Hepatocyte (in vitro differentiated cells): ENCODE measurements at regions not wholly inside any gene's neighbourhood (a gene's known extent, or its start where the extent isn't known, plus 50 kb on each side); places are given as distances from the start of the nearest gene placed in this dataset.

ENCODE experiments used
- DNase-seq: peaks from one replicate; pipeline ENCODE4 v3.0.0-alpha.2; 2016; ENCODE audit warnings: low spot score
- H2AFZ ChIP-seq: fragments of 200-600 bp; sonication (generic); 2 replicates; pipeline ENCODE4 v1.6.0; 2016; ENCODE audit warnings: antibody characterized with exemption, mild to moderate bottlenecking
- H3K27ac ChIP-seq: fragments of 200-600 bp; sonication (generic); 2 replicates; pipeline ENCODE4 v1.5.1; 2016; ENCODE audit warnings: mild to moderate bottlenecking
- H3K27me3 ChIP-seq: fragments of 200-600 bp; sonication (generic); 2 replicates; pipeline ENCODE4 v1.6.1; 2016
- H3K36me3 ChIP-seq: fragments of 200-600 bp; sonication (generic); replicated peaks from 2 replicates; pipeline ENCODE4 v1.5.1; 2016; ENCODE audit warnings: low read depth; ENCODE audit not compliant: insufficient read depth
- H3K4me1 ChIP-seq: fragments of 200-600 bp; sonication (generic); 2 replicates; pipeline ENCODE4 v1.5.1; 2016; ENCODE audit warnings: mild to moderate bottlenecking, moderate library complexity; ENCODE audit not compliant: insufficient read depth
- H3K4me2 ChIP-seq: fragments of 200-600 bp; sonication (generic); 2 replicates; pipeline ENCODE4 v1.6.0; 2016
- H3K4me3 ChIP-seq: fragments of 200-600 bp; sonication (generic); 2 replicates; pipeline ENCODE4 v1.5.1; 2016; ENCODE audit warnings: mild to moderate bottlenecking
- H3K79me2 ChIP-seq: fragments of 200-600 bp; sonication (generic); 2 replicates; pipeline ENCODE4 v1.6.0; 2017; ENCODE audit warnings: mild to moderate bottlenecking
- H3K9me2 ChIP-seq: fragments of 200-600 bp; sonication (generic); replicated peaks from 2 replicates; pipeline ENCODE4 v1.6.0; 2017; ENCODE audit warnings: mild to moderate bottlenecking; ENCODE audit not compliant: insufficient read depth
- H3K9me3 ChIP-seq: fragments of 200-600 bp; sonication (generic); 2 replicates; pipeline ENCODE4 v1.5.1; 2016; ENCODE audit warnings: low read depth, mild to moderate bottlenecking
- H4K20me1 ChIP-seq: fragments of 200-600 bp; sonication (generic); 2 replicates; pipeline ENCODE4 v1.6.0; 2016; ENCODE audit warnings: mild to moderate bottlenecking; ENCODE audit not compliant: insufficient read depth, poor library complexity, severe bottlenecking
- EZH2 ChIP-seq: fragments of 200-600 bp; sonication (generic); IDR thresholded peaks from 2 replicates; pipeline ENCODE4 v1.6.1; 2016; ENCODE audit warnings: antibody characterized with exemption, mild to moderate bottlenecking, borderline replicate concordance
- EZH2phosphoT487 ChIP-seq: fragments of 200-600 bp; sonication (generic); IDR thresholded peaks from one replicate; pipeline ENCODE4 v1.6.1; 2018; ENCODE audit warnings: antibody characterized with exemption, mild to moderate bottlenecking, low read depth, moderate library complexity; ENCODE audit not compliant: unreplicated experiment, severe bottlenecking
- WGBS: methylation state at CpG from one replicate; pipeline ENCODE4 v1.1.6; 2016; ENCODE audit warnings: low lambda C conversion rate; ENCODE audit errors: missing lambda C conversion rate; 5-methylcytosine and 5-hydroxymethylcytosine counted together
- TF ChIP-seq, protein P1 (sequence below): fragments of 200-600 bp; sonication (generic); IDR thresholded peaks from 2 replicates; pipeline ENCODE4 v1.5.1; 2016; ENCODE audit warnings: antibody characterized with exemption, mild to moderate bottlenecking; ENCODE audit not compliant: poor library complexity

DNA sequence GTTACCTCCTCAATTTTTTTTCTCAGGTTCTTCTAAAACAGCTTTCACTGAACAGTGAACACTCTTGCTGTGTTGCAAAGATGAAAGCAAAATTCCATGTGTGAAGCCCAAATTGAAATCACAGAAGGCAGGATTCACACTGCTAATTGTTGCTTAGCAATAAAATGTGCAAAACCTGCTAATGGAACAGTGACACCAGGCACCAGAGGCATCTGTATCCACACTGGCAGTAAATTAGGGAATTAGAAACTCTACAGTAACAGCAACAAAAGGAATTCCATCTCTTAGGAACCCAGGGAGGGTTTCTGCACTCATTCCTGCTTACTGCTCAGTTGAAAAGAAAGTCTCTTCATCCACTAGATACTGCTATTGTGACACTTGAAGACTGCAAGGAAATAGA lies 202.3 kb downstream of the GXYLT1 start:
- no peak overlapping the region for H3K4me3 ChIP-seq
- no peaks in the 10 kb centered on the region for H3K9me3 ChIP-seq
- no peaks in the 10 kb centered on the region for H3K9me2 ChIP-seq
- no peaks in the 10 kb centered on the region for H3K27me3 ChIP-seq
- H3K27ac ChIP-seq: no peak overlapping the region
- DNase-seq: no peak
- H3K36me3 ChIP-seq: no peaks in the 10 kb centered on the region
- TF ChIP-seq, protein P1, sequence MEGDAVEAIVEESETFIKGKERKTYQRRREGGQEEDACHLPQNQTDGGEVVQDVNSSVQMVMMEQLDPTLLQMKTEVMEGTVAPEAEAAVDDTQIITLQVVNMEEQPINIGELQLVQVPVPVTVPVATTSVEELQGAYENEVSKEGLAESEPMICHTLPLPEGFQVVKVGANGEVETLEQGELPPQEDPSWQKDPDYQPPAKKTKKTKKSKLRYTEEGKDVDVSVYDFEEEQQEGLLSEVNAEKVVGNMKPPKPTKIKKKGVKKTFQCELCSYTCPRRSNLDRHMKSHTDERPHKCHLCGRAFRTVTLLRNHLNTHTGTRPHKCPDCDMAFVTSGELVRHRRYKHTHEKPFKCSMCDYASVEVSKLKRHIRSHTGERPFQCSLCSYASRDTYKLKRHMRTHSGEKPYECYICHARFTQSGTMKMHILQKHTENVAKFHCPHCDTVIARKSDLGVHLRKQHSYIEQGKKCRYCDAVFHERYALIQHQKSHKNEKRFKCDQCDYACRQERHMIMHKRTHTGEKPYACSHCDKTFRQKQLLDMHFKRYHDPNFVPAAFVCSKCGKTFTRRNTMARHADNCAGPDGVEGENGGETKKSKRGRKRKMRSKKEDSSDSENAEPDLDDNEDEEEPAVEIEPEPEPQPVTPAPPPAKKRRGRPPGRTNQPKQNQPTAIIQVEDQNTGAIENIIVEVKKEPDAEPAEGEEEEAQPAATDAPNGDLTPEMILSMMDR: no peak
- TF ChIP-seq EZH2: no peak
- H3K4me1 ChIP-seq: no peaks in the 10 kb centered on the region
- H4K20me1 ChIP-seq: no peaks in the 10 kb centered on the region
- H2AFZ ChIP-seq: no peak overlapping the region
- no peak overlapping the region for H3K4me2 ChIP-seq
- no peaks in the 10 kb centered on the region for H3K79me2 ChIP-seq

DNA sequence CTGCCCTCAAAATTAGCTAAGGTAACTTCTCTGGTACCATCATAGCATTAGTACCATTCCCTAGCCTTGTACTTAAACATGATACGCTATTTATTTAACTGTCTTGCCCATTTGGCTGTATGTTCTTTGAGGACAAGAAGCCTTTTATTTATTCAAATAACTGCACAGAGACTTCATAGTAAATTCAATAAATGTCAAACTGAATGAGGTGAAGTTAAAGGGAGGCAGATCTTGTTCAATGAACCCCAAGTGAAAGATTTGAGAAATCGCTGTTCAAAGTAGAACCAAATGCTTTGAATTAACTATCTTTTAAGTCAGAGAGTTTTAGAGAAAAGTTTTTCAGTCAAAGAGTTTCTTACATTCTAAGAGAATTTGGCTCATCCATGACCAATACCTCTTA lies 203.6 kb downstream of the GXYLT1 start:
- no peak overlapping the region for H2AFZ ChIP-seq

DNA sequence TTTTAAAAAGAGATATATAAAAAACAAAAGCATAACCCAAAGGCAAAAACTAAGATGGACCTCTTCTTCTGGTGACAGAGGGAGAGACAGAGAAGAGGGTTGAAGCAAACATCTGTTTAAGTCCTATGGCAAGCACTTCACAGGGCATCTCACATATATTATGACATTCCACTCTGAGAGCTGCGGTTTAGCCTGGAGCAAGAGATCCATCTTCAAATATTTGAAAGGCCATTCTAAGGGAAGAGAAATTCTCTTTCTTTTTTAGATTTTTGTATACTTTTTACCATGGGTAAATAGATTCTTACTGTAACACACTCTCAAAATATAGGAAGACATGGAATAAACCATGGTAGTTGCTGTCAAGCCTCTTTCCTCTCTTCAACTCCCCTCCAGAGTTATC lies 204.1 kb downstream of the GXYLT1 start:
- H3K36me3 ChIP-seq: no peaks in the 10 kb centered on the region
- TF ChIP-seq EZH2 (no peak), EZH2phosphoT487 (no peak)
- TF ChIP-seq, protein P1: no peak
- no peaks in the 10 kb centered on the region for H3K9me2 ChIP-seq
- no peaks in the 10 kb centered on the region for H3K9me3 ChIP-seq
- H4K20me1 ChIP-seq: no peaks in the 10 kb centered on the region
- 48% methylated on average over 1 of the region's 1 CpG for WGBS
- DNase-seq: no peak
- no peak overlapping the region for H3K27ac ChIP-seq
- H3K4me2 ChIP-seq: no peak overlapping the region
- no peak overlapping the region for H2AFZ ChIP-seq
- H3K4me1 ChIP-seq: no peaks in the 10 kb centered on the region
- H3K4me3 ChIP-seq: no peak overlapping the region
- no peaks in the 10 kb centered on the region for H3K27me3 ChIP-seq
- H3K79me2 ChIP-seq: no peaks in the 10 kb centered on the region

More for the DNA sequence above, 203.6 kb downstream of the GXYLT1 start:
- Histone ChIP-seq H3K4me1 (no peaks in the 10 kb centered on the region), H3K27me3 (no peaks in the 10 kb centered on the region), H3K36me3 (no peaks in the 10 kb centered on the region), H3K79me2 (no peaks in the 10 kb centered on the region), H3K4me3 (no peak overlapping the region), H3K4me2 (no peak overlapping the region), H4K20me1 (no peaks in the 10 kb centered on the region), H3K9me3 (no peaks in the 10 kb centered on the region), H3K27ac (no peak overlapping the region), H3K9me2 (no peaks in the 10 kb centered on the region)
- TF ChIP-seq, protein P1: no peak
- TF ChIP-seq EZH2 (no peak), EZH2phosphoT487 (peak; percentile 74)
- WGBS: 58% methylated on average over 2 of the region's 2 CpGs
- DNase-seq: no peak

DNA sequence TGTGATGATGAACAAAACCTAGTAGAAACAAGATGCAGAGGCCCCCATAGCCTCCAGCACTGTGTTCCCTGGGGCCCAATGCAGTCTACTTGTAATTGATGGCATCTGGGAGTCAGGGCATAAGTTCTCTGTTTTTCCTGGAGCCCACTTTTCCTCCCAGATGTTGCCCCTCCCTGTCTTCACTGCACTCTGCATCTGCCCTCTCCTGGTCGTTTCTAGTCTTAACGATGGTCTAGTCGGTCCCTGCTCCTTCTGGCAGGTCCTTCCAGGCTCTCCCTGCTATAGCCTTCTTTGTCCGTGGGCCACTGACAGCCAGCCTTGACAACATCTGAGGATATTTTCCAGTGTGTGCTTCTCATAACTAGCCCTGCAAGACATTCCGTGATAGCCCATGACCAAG lies 208.3 kb downstream of the GXYLT1 start:
- Histone ChIP-seq H3K27ac (no peak overlapping the region), H3K4me2 (no peak overlapping the region), H3K9me3 (no peaks in the 10 kb centered on the region), H3K4me1 (no peaks in the 10 kb centered on the region), H3K36me3 (no peaks in the 10 kb centered on the region), H3K4me3 (no peak overlapping the region), H3K9me2 (no peaks in the 10 kb centered on the region), H4K20me1 (no peaks in the 10 kb centered on the region), H3K27me3 (no peaks in the 10 kb centered on the region), H3K79me2 (no peaks in the 10 kb centered on the region), H2AFZ (no peak overlapping the region)
- TF ChIP-seq EZH2 (no peak), EZH2phosphoT487 (no peak)
- TF ChIP-seq, protein P1: no peak
- WGBS: 61% methylated on average over 5 of the region's 5 CpGs
- no peak for DNase-seq
